ENCODE measurements at regions not wholly inside any gene's neighbourhood (a gene's known extent, or its start where the extent isn't known, plus 50 kb on each side); places are given as distances from the start of the nearest gene placed in this dataset.
"Not testable (repeated sequence)": the region's sequence is repeated elsewhere in the genome, so short reads cannot be mapped to it uniquely, and the experiment has no call there.

DNA sequence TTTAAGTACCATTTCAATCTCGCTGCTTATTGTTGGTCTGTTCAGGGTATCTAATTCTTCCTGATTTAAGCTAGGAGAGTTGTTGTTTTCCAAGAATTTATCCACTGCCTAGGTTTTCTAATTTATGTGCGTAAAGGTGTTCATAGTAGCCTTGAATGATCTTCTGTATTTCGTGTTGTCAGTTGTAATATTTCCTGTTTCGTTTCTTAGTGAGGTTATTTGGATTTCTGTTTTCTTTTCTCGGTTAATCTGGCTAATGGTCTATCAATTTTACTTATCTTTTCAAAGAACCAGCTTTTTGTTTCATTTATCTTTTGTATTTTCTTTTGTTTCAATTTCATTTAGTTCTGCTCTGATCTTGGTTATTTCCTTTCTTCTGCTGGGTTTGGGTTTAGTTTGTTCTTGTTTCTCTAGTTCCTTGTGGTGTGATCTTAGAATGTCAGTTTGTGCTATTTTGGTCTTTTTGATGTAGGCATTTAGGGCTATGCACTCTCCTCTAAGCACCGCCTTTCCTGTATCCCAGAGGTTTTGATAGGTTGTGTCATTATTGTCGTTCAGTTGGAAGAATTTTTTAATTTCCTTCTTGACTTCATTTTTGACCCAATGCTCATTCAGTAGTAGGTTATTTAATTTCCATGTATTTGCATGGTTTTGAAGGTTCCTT lies 92.5 kb upstream of the CSRP2 start:
- not testable (repeated sequence) for DNase-seq (ENCODE audit: low read depth)

DNA sequence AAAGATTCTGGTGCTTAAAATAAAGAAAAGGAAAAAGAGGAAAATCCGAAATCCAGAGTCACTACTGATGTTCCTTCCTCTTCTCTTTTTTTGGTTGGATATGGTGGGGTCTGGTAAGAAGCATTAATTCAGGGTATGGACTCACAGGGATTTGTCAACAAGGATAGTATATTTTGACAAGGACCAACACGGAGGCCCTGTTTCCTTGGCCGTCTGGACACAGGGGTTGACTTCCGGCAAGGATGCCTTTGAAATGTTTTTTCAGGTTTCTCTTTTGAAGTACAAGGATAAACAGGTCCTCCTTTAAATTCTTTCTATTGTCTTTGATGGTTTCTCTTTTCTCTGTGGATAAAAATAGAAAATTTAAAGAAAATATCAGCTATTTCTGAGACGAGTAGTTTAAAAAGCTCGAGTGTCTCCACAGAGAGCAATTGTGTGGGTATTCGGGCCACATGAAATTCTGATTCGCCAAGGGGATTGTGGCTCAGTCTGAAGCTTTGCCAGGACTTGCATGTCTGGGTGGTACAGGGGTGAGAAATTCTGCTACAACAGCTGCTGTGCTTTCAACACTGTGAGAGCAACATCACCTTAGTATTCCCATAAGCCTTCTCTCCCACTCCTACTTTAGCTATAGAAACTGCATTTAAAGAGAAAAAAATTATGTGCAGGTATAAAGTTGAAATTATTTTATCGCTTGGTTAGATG lies 88.5 kb upstream of the CSRP2 start:
- DNase-seq (ENCODE audit: low read depth), result no peak

DNA sequence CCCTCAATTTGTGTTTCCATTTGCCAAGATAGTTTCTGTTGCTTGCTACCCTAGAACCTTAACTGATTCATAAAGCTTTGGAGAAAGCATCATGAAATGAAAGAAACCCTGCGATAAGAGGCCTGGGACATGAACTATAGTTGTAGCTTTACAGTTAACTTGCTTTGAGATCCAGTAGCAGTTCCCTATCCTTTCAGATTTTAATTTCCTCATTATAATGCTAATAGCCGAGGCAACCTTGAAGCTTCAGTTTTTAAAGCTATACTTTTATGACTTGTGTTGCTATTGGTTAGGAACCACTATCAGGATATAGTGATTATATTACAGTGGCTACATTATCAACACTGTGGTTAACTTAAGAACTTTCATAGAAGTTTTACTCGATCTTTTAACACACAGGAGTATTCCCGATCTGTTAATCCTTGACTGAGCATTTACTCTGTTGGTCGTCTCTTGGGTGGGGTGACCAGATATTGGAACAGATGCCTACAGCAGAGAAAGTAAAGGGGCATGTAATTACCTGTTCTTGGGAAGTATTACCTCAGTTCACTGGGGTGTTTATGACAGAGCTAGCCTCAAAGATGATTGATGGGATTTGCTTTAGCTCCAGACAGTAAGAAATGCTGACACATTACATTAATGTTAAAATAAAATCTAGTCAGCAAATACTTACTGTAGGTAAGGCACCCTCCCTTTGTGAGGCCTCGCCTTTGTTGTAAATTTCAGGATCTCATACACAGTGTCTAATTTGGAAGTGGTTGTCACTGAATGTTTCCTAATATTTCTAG lies 86.2 kb upstream of the CSRP2 start:
- DNase-seq (ENCODE audit: low read depth), result no peak

DNA sequence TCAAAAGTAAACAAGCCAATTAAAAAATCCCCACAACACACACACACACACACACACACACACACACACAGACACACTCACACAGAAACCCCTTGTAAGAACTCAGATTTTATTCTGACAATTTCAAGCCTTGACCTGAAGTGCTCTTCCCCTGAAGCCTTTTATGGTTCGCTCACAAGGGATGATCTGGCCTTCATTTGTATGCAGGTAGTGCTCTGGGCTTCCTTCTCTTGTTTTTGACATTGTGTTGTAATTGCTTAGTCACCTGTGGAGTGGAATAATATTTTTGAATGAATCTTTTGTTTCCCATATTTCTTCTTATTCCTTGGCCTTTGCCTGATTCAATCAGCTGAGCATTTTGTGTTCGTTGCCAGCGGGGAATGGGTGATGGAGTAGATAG lies 83.3 kb upstream of the CSRP2 start:
- no peak for DNase-seq (ENCODE audit: low read depth)

DNA sequence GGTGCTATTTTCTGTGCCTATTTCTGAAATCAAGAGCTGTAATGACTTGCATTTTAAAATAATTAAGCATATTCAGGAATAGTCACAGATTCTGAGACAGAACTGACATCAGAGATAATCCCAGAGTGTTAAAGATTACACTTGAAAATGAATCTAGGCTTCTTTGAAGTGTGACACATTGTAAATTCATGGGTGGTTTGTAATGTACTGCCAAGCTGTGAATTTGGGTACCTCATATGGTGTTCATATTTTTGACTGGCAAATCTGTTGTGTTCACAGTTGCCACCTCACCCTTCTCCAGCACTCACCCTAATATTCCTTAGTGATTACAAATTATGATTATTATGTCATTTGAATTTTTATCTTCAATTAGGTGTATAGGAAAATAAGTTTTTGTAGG lies 78.5 kb upstream of the CSRP2 start:
- DNase-seq (ENCODE audit: low read depth), result no peak

- DNase-seq (ENCODE audit: low read depth), result no peak
These were observed 74.2 kb upstream of the CSRP2 start for GRCh38 chr12:76952995-76953394.

DNA sequence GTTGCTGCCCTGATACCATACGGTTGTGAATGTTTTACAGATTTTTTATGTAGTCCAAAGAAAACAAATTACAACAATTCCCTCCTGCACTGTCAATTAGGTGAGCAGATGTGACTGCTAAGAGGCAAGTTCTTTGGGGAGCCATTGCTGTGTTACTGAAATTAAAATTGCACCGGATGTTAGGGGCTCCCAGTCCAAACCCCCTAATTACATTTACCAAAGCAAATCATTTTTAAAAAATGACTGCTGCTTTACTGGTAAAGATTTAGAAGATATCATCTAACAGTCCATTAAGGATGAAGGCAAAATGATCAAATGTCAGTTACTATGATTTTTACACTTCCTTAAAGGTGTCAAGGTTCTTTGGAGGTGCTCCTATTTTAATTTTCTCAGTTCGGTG lies 70.1 kb upstream of the CSRP2 start:
- DNase-seq (ENCODE audit: low read depth), result no peak

- DNase-seq (ENCODE audit: low read depth), result no peak
These were observed 68.5 kb upstream of the CSRP2 start for GRCh38 chr12:76947304-76947703.

DNA sequence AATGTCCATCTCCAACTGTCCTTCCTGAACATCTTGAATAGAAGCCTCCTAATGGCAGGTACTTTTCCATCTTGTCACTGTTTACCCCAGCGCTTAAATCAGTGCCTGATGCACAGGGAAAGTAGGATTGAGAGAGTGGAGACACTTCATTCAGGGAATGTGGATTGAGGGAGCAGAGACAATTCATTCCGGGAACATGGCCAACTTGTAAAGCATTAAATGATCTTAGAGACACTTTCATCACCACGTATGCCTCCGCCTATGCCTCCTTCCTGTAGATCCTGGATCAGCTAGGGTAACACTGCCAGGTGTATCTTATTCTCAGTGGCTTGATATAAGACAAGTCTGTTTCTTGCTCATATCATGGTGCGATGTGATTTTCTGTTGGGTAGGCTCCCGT lies 67.6 kb upstream of the CSRP2 start:
- no peak for DNase-seq (ENCODE audit: low read depth)

GRCh38 chr12:76945867-76946266 lies 67.0 kb upstream of the CSRP2 start:
- DNase-seq (ENCODE audit: low read depth), result peak; percentile 54

- no peak for DNase-seq (ENCODE audit: low read depth)
These were observed 66.1 kb upstream of the CSRP2 start for GRCh38 chr12:76944892-76945291.

- DNase-seq (ENCODE audit: low read depth), result no peak
These were observed 64.2 kb upstream of the CSRP2 start for GRCh38 chr12:76943008-76943407.

- DNase-seq (ENCODE audit: low read depth), result peak; percentile 44
These were observed 63.4 kb upstream of the CSRP2 start for GRCh38 chr12:76942267-76942666.

- no peak for DNase-seq (ENCODE audit: low read depth)
These were observed 62.0 kb upstream of the CSRP2 start for GRCh38 chr12:76940671-76941445.

- DNase-seq (ENCODE audit: low read depth), result no peak
These were observed 60.9 kb upstream of the CSRP2 start for GRCh38 chr12:76939701-76940100.

GRCh38 chr12:76936275-76937193 lies 57.7 kb upstream of the CSRP2 start:
- DNase-seq (ENCODE audit: low read depth), result no peak

DNA sequence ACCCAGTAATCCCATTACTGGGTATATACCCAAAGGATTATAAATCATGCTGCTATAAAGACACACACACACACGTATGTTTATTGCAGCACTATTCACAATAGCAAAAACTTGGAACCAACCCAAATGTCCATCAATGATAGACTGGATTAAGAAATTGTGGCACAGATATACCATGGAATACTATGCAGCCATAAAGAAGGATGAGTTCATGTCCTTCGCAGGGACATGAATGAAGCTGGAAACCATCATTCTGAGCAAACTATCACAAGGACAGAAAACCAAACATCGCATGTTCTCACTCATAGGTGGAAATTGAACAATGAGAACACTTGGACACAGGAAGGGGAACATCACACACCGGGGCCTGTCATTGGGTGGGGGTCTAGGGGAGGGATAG lies 54.6 kb upstream of the CSRP2 start:
- DNase-seq (ENCODE audit: low read depth), result not testable (repeated sequence)

GRCh38 chr12:76929499-76929898 lies 50.7 kb upstream of the CSRP2 start:
- DNase-seq (ENCODE audit: low read depth), result no peak
